ENCODE measurements at regions not wholly inside any gene's neighbourhood (a gene's known extent, or its start where the extent isn't known, plus 50 kb on each side); places are given as distances from the start of the nearest gene placed in this dataset.
A peak's percentile ranks its signal among the peaks of the same experiment; 100 is the strongest.

- POLR2A ChIA-PET = no interaction called here
- Histone ChIP-seq H3K36me3 (replicated peaks in 1 of 2; ENCODE audit: control insufficient read depth in 1 of 2, insufficient read depth in 2 of 2, low read length in 2 of 2) (no peaks in the 10 kb centered on the region), H2AFZ (ENCODE audit: low read length) (no peak overlapping the region), H3K79me2 (ENCODE audit: insufficient read depth, low read length) (no peaks in the 10 kb centered on the region), H4K20me1 (ENCODE audit: insufficient read depth, low read length) (no peaks in the 10 kb centered on the region), H3K4me1 (ENCODE audit: insufficient read depth, low read length) (no peaks in the 10 kb centered on the region), H3K9me3 (ENCODE audit: low read length) (no peaks in the 10 kb centered on the region), H3K4me3 (replicated peaks in 1 of 3; ENCODE audit: insufficient read depth in 1 of 3, low read depth in 2 of 3, low read length in 3 of 3) (no peak overlapping the region), H3K27me3 (ENCODE audit: control insufficient read depth in 1 of 2, insufficient read depth in 2 of 2, low read length in 2 of 2) (no peaks in the 10 kb centered on the region; a peak in 1 of 5 replicates), H3K4me2 (ENCODE audit: low read depth, low read length) (no peak overlapping the region), H3K27ac (ENCODE audit: extremely low read length, insufficient read depth, low read length) (no peak overlapping the region), H3K9ac (ENCODE audit: insufficient read depth, low read depth, low read length) (no peak overlapping the region)
- intact Hi-C loops (cut with micrococcal nuclease; ENCODE audit: unreplicated experiment) (loop anchor here (1.0 to 10.0 kb wide), 2 partner anchors 287 to 408 kb away; no protein-coding TSS in a partner anchor), in situ Hi-C loops (cut with HindIII; ENCODE audit: extremely low pct_ligation_motif_present, low pct_unique_long_range_greater_than_20kb) (loop anchor here (5.0 kb wide), 1 partner anchor 286 kb away; no protein-coding TSS in a partner anchor)
- no TSS peak for BruUV-seq (replicated peaks)
- DNase-seq (ENCODE audit: low spot score) = no peak
- WGBS (ENCODE audit: low lambda C conversion rate) = 0% methylated on average over 3 of the region's 3 CpGs
- no peak for FAIRE-seq
- CTCF ChIA-PET (ENCODE audit: low intra/inter-chr PET ratio, low total read pairs) = interaction anchor here (2.9 kb wide), 1 partner anchor 287 kb away, joined by 65 read pairs; no protein-coding TSS in a partner anchor
- ATAC-seq = no peak
- no peak for TF ChIP-seq ZFX (CRISPR knock-in tag; IDR thresholded peaks at IDR 0.05; ENCODE audit: low read depth)
- TF ChIP-seq TRAFD1 (CRISPR knock-in tag; IDR thresholded peaks at IDR 0.05; ENCODE audit: borderline replicate concordance) = no peak
Measured at GRCh38 chr7:106462914-106463482, 178.2 kb upstream of the NAMPT start.

GRCh38 chr7:106462365-106462859 is 177.6 kb upstream of the NAMPT start:
- 13% methylated on average over 4 of the region's 4 CpGs for WGBS (ENCODE audit: low lambda C conversion rate)
- FAIRE-seq (no peak), DNase-seq (ENCODE audit: low spot score) (peak; percentile 10), ATAC-seq (no peak)
- Histone ChIP-seq H3K4me1 (ENCODE audit: insufficient read depth, low read length) (no peaks in the 10 kb centered on the region), H3K9me3 (ENCODE audit: low read length) (no peaks in the 10 kb centered on the region), H3K4me2 (ENCODE audit: low read depth, low read length) (no peak overlapping the region), H3K9ac (ENCODE audit: insufficient read depth, low read depth, low read length) (no peak overlapping the region), H3K36me3 (replicated peaks in 1 of 2; ENCODE audit: control insufficient read depth in 1 of 2, insufficient read depth in 2 of 2, low read length in 2 of 2) (no peaks in the 10 kb centered on the region), H2AFZ (ENCODE audit: low read length) (no peak overlapping the region), H3K27me3 (ENCODE audit: control insufficient read depth in 1 of 2, insufficient read depth in 2 of 2, low read length in 2 of 2) (no peaks in the 10 kb centered on the region; a peak in 1 of 5 replicates), H4K20me1 (ENCODE audit: insufficient read depth, low read length) (no peaks in the 10 kb centered on the region), H3K27ac (ENCODE audit: extremely low read length, insufficient read depth, low read length) (no peak overlapping the region), H3K79me2 (ENCODE audit: insufficient read depth, low read length) (no peaks in the 10 kb centered on the region), H3K4me3 (replicated peaks in 1 of 3; ENCODE audit: insufficient read depth in 1 of 3, low read depth in 2 of 3, low read length in 3 of 3) (no peak overlapping the region)
- peak; percentile 64 for TF ChIP-seq STAG1 (CRISPR knock-in tag; IDR thresholded peaks at IDR 0.05)
- TF ChIP-seq CTCF (CRISPR knock-in tag; IDR thresholded peaks at IDR 0.05) = peak; percentile 41
- TF ChIP-seq SMC3 (IDR thresholded peaks at IDR 0.05; ENCODE audit: low read length) = peak; percentile 62
- TF ChIP-seq HMG20B (CRISPR knock-in tag; conservative IDR thresholded peaks at IDR 0.05) = no peak
- CTCF ChIA-PET (ENCODE audit: low intra/inter-chr PET ratio, low total read pairs) = interaction anchor here (2.9 kb wide), 1 partner anchor 286 kb away, joined by 65 read pairs; no protein-coding TSS in a partner anchor
- in situ Hi-C loops (cut with HindIII; ENCODE audit: extremely low pct_ligation_motif_present, low pct_unique_long_range_greater_than_20kb) = loop anchor here (5.0 kb wide), 1 partner anchor 285 kb away; no protein-coding TSS in a partner anchor
- POLR2A ChIA-PET = interaction anchor here (1.1 kb wide), 1 partner anchor 286 kb away, joined by 3 read pairs; no protein-coding TSS in a partner anchor
- intact Hi-C loops (cut with micrococcal nuclease; ENCODE audit: unreplicated experiment) = loop anchor here (1.0 to 10.0 kb wide), 2 partner anchors 286 to 408 kb away; no protein-coding TSS in a partner anchor
- no TSS peak for BruUV-seq (replicated peaks)

Data from HepG2 (cell line).